ENCODE measurements at regions not wholly inside any gene's neighbourhood (a gene's known extent, or its start where the extent isn't known, plus 50 kb on each side); places are given as distances from the start of the nearest gene placed in this dataset.

DNA sequence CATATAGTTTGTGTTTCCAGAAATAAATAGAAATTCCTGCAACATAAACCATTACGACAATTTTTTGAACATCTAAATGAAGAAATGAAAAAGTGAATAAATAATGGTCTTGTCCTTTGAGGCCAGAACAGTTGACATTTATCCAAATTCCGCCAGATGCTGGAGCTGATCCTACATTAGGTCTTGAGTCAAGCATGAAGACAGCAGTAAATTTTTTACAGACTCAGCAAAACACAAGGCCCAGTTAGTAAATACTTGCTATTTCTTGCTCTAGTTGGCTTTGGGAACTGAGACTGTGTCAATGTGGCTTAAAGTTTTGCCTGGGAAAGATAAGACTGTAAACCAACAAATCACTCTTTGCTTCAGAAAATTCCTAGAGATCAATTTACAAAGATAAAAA lies 540.1 kb upstream of the RGS18 start:
- TF ChIP-seq, protein P1, sequence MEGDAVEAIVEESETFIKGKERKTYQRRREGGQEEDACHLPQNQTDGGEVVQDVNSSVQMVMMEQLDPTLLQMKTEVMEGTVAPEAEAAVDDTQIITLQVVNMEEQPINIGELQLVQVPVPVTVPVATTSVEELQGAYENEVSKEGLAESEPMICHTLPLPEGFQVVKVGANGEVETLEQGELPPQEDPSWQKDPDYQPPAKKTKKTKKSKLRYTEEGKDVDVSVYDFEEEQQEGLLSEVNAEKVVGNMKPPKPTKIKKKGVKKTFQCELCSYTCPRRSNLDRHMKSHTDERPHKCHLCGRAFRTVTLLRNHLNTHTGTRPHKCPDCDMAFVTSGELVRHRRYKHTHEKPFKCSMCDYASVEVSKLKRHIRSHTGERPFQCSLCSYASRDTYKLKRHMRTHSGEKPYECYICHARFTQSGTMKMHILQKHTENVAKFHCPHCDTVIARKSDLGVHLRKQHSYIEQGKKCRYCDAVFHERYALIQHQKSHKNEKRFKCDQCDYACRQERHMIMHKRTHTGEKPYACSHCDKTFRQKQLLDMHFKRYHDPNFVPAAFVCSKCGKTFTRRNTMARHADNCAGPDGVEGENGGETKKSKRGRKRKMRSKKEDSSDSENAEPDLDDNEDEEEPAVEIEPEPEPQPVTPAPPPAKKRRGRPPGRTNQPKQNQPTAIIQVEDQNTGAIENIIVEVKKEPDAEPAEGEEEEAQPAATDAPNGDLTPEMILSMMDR (IDR thresholded peaks at IDR 0.05) = no peak
- no peak for TF ChIP-seq EZH2phosphoT487 (IDR thresholded peaks at IDR 0.05)
